KMS-11 (cell line): ENCODE measurements at regions not wholly inside any gene's neighbourhood (a gene's known extent, or its start where the extent isn't known, plus 50 kb on each side); places are given as distances from the start of the nearest gene placed in this dataset.

ENCODE experiments used
- H2AFZ ChIP-seq: fragments of 200-600 bp; sonication (generic); 2 replicates; pipeline ENCODE4 v1.6.1; 2016; ENCODE audit warnings: antibody characterized with exemption, mixed run types, low read depth
- H3K27ac ChIP-seq: fragments of 200-600 bp; sonication (generic); 2 replicates; pipeline ENCODE4 v1.6.1; 2016; ENCODE audit warnings: mild to moderate bottlenecking, mixed run types
- H3K27me3 ChIP-seq: fragments of 200-600 bp; sonication (generic); 2 replicates; pipeline ENCODE4 v1.6.1; 2017; ENCODE audit warnings: mild to moderate bottlenecking, low read depth, mixed run types, moderate library complexity; ENCODE audit not compliant: insufficient read depth
- H3K36me3 ChIP-seq: fragments of 200-600 bp; sonication (generic); 2 replicates; pipeline ENCODE4 v1.6.1; 2017; ENCODE audit warnings: mild to moderate bottlenecking, mixed run types; ENCODE audit not compliant: insufficient read depth
- H3K4me1 ChIP-seq: fragments of 200-600 bp; sonication (generic); 2 replicates; pipeline ENCODE4 v1.6.1; 2016; ENCODE audit warnings: mild to moderate bottlenecking, low read depth, mixed run types; ENCODE audit not compliant: poor library complexity, severe bottlenecking
- H3K4me2 ChIP-seq: fragments of 200-600 bp; sonication (generic); 2 replicates; pipeline ENCODE4 v1.7.0; 2016; ENCODE audit warnings: mild to moderate bottlenecking, mixed run types
- H3K4me3 ChIP-seq: fragments of 200-600 bp; sonication (generic); IDR thresholded peaks from 2 replicates; pipeline ENCODE4 v1.6.1; 2017; ENCODE audit warnings: low read depth, low read length, mixed read lengths; ENCODE audit not compliant: insufficient read depth
- H3K79me2 ChIP-seq: fragments of 200-600 bp; sonication (generic); 2 replicates; pipeline ENCODE4 v1.6.1; 2016; ENCODE audit warnings: low read depth, mixed run types; ENCODE audit not compliant: insufficient read depth
- H3K9ac ChIP-seq: fragments of 200-600 bp; sonication (generic); 2 replicates; pipeline ENCODE4 v1.6.1; 2016; ENCODE audit warnings: mild to moderate bottlenecking, mixed run types
- H4K20me1 ChIP-seq: fragments of 200-600 bp; sonication (generic); 2 replicates; pipeline ENCODE4 v1.6.1; 2016; ENCODE audit warnings: mild to moderate bottlenecking, mixed run types; ENCODE audit not compliant: insufficient read depth
- TF ChIP-seq, protein P1 (sequence below): fragments of 200-600 bp; sonication (generic); conservative IDR thresholded peaks from 2 replicates; pipeline ENCODE4 v1.6.1; 2017; ENCODE audit warnings: low read depth, mild to moderate bottlenecking, antibody characterized with exemption, low read length, moderate library complexity, mixed read lengths

DNA sequence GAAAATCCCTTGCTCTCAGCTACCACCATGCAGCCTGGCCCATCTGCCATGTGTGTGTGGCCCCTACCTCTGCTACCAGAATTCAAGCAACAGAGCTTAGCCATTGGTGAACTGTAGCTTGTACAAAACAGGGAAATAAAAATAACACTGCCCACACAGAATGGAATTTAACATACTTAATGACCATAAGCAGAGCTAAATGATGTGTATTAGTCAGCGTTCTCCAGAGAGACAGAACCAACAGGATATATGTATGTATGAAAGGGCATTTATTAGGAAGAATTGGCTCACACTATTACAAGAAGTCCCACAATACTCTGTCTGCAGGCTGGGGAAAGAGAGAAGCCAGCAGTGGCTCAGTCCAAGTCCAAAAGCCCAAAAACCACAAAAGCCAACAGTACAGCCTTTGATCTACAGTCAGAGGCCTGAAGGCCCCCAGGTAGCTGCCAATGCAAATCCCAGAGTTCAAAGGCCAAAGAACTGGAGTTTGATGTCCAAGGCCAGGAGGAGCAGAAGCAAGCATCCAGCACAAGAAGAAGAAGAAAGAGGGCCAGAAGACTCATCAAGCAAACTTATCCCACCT is 318.8 kb downstream of the DNAH5 start:
- H3K27ac ChIP-seq, result no peak overlapping the region
- no peaks in the 10 kb centered on the region for H3K36me3 ChIP-seq
- no peak overlapping the region for H3K4me3 ChIP-seq
- no peak overlapping the region for H3K9ac ChIP-seq
- TF ChIP-seq, protein P1, sequence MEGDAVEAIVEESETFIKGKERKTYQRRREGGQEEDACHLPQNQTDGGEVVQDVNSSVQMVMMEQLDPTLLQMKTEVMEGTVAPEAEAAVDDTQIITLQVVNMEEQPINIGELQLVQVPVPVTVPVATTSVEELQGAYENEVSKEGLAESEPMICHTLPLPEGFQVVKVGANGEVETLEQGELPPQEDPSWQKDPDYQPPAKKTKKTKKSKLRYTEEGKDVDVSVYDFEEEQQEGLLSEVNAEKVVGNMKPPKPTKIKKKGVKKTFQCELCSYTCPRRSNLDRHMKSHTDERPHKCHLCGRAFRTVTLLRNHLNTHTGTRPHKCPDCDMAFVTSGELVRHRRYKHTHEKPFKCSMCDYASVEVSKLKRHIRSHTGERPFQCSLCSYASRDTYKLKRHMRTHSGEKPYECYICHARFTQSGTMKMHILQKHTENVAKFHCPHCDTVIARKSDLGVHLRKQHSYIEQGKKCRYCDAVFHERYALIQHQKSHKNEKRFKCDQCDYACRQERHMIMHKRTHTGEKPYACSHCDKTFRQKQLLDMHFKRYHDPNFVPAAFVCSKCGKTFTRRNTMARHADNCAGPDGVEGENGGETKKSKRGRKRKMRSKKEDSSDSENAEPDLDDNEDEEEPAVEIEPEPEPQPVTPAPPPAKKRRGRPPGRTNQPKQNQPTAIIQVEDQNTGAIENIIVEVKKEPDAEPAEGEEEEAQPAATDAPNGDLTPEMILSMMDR, result no peak
- H2AFZ ChIP-seq, result no peak overlapping the region
- H3K4me2 ChIP-seq, result no peak overlapping the region
- no peaks in the 10 kb centered on the region for H3K27me3 ChIP-seq
- no peaks in the 10 kb centered on the region for H3K4me1 ChIP-seq
- no peaks in the 10 kb centered on the region for H4K20me1 ChIP-seq
- H3K79me2 ChIP-seq, result no peaks in the 10 kb centered on the region

DNA sequence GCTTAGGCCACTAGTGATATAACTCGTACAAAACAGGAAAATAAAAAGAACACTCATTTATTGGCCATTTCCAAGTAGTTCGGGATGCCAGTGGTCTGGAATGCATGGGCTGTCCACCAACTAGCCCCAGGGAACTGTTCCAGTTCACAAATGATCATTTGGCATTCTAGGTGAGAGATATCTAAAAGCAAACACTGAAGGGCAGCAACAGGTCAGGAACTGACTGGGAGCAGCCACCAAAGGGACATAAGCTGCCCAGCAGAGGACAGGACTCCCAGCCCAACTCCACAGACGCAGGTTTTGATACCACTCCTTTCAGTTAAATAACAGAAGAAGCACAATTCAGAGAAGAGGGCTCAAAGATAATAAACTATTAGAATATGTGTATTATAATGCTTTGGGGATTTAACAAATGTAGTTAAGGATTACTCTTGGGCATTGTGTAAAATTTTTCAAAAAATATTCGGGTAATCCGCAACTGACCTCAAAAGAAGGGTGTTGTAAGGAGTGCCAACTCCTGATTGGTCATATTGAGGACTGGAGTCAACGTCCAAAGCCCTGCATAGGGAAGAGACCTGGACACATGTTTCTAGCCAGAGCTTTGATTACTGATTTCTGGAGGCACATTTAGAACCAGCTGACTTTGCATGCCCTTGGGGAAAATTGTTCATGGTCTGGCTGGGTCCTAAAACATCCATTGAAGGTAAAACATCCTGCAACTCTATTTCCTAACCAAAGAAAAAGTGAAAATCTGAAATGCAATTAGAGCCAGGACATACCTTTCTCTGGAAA is 320.0 kb downstream of the DNAH5 start:
- Histone ChIP-seq H3K27ac (no peak overlapping the region), H3K27me3 (no peaks in the 10 kb centered on the region), H3K36me3 (no peaks in the 10 kb centered on the region), H2AFZ (no peak overlapping the region), H3K79me2 (no peaks in the 10 kb centered on the region), H3K4me1 (no peaks in the 10 kb centered on the region), H4K20me1 (no peaks in the 10 kb centered on the region), H3K4me2 (no peak overlapping the region), H3K4me3 (no peak overlapping the region), H3K9ac (no peak overlapping the region)
- TF ChIP-seq, protein P1, result no peak

DNA sequence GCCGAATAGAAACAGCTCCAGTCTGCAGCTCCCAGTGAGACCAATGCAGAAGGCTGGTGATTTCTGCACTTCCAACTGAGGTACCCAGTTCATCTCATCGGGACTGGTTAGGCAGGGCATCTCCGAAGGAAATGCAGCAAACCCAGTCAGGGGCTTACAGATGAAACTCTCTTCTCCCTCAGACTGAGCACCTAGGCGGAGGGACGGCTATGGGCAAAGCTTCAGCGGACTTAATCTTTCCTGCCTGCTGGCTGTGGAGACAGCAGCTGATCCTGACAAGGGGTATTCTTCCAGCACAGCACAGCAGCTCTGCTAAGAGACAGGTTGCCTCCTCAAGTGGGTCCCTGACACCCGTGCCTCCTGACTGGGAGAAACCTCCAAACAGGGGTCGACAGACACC is 330.9 kb downstream of the DNAH5 start:
- Histone ChIP-seq H3K36me3 (no peaks in the 10 kb centered on the region), H3K79me2 (no peaks in the 10 kb centered on the region), H4K20me1 (no peaks in the 10 kb centered on the region), H3K27me3 (no peaks in the 10 kb centered on the region), H3K4me3 (no peak overlapping the region), H3K9ac (no peak overlapping the region), H3K4me2 (no peak overlapping the region), H2AFZ (no peak overlapping the region), H3K27ac (no peak overlapping the region), H3K4me1 (no peaks in the 10 kb centered on the region)
- TF ChIP-seq, protein P1, result no peak

DNA sequence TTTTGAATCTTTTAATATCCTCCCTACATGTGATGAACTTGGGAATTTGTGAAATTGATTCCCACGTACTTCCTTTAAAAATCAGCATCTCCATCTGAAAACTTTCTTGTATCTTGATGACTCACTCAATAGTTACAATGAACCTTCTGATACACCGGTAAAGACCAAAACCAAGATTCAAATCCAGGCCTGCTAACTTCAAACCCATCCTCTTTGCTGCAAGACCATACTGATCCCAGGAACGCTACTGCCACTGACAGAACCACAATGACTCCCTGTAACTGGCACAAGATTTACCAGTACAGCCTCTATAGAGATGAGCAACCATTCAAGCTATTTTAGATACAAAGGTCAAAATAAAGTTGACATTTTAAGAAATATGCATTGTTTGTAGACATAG is 332.9 kb downstream of the DNAH5 start:
- no peaks in the 10 kb centered on the region for H3K27me3 ChIP-seq
- no peaks in the 10 kb centered on the region for H3K4me1 ChIP-seq
- no peak overlapping the region for H3K9ac ChIP-seq
- H2AFZ ChIP-seq, result no peak overlapping the region
- no peak overlapping the region for H3K27ac ChIP-seq
- H3K36me3 ChIP-seq, result no peaks in the 10 kb centered on the region
- H3K4me3 ChIP-seq, result no peak overlapping the region
- no peaks in the 10 kb centered on the region for H3K79me2 ChIP-seq
- no peaks in the 10 kb centered on the region for H4K20me1 ChIP-seq
- TF ChIP-seq, protein P1, result no peak
- no peak overlapping the region for H3K4me2 ChIP-seq
